ENCODE measurements at regions not wholly inside any gene's neighbourhood (a gene's known extent, or its start where the extent isn't known, plus 50 kb on each side); places are given as distances from the start of the nearest gene placed in this dataset.

DNA sequence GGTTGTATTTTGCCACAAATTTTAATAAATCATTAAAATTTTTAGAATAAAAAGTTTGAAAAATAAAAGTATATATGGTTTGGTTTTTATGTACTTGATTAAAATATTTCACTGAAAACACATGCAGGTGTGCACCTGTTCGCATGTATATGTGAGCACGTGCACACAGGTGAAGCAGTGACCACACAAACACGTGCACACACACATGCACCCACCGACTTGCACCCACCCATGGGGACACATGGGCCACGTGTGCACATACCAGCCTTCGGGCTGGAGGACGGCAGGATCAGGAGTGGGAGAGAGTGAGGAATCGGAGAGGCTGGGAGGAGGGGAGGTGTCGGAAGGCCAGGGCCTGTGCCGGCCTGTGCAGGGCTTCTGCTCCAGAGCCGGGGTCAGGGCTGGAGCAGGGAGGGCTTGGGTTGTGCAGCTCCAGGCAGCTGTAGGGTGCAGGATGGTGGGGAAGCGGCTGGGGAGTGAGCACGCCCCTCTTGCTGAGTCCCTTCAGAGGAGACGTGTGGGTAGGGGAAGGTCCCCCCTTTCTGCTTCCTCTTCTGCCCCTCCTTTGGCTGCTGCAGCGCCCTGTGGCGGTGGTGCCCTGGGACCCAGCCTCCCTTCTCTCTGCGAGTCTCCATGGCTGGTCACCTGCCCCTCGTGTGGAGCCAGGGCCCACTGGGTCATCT, 106.9 kb upstream of the HDAC4 start:
- ATAC-seq = no peak
- Histone ChIP-seq H3K4me2 (ENCODE audit: control insufficient read depth, insufficient read depth) (no peak overlapping the region), H3K27me3 (replicated peaks in 1 of 2; ENCODE audit: control insufficient read depth in 2 of 2, insufficient read depth in 2 of 2, low read length in 1 of 2) (no peaks in the 10 kb centered on the region), H4K20me1 (ENCODE audit: control insufficient read depth, insufficient read depth) (no peaks in the 10 kb centered on the region), H3K36me3 (ENCODE audit: control insufficient read depth in 2 of 2, insufficient read depth in 2 of 2, low read length in 1 of 2) (no peaks in the 10 kb centered on the region), H3K27ac (ENCODE audit: control insufficient read depth, insufficient read depth) (no peak overlapping the region), H3K9me3 (replicated peaks; ENCODE audit: control insufficient read depth, insufficient read depth, low read length) (no peaks in the 10 kb centered on the region), H3K79me2 (ENCODE audit: control insufficient read depth, insufficient read depth, low read length) (no peaks in the 10 kb centered on the region), H3K9ac (ENCODE audit: control insufficient read depth, insufficient read depth, low read length) (no peak overlapping the region), H3K4me3 (no peak overlapping the region), H3K4me1 (ENCODE audit: control insufficient read depth, insufficient read depth, low read length) (no peaks in the 10 kb centered on the region), H2AFZ (ENCODE audit: control insufficient read depth, low read depth, low read length) (no peak overlapping the region)
- no peak for FAIRE-seq
- RAD21 ChIA-PET (ENCODE audit: unreplicated experiment) = no interaction called here
- POLR2A ChIA-PET = no interaction called here
- intact Hi-C loops (cut with micrococcal nuclease; ENCODE audit: unreplicated experiment) (no loop called here), in situ Hi-C loops (cut with MboI) (no loop called here)
- 35% methylated on average over 15 of the region's 18 CpGs for WGBS (ENCODE audit: insufficient coverage, insufficient replicate concordance, low lambda C conversion rate, missing lambda C conversion rate)
- CTCF ChIA-PET = no interaction called here
- no peak for DNase-seq (ENCODE audit: low read depth, low spot score)
- TF ChIP-seq CREM (IDR thresholded peaks at IDR 0.05; ENCODE audit: low read depth) = no peak
- TF ChIP-seq, protein P1, sequence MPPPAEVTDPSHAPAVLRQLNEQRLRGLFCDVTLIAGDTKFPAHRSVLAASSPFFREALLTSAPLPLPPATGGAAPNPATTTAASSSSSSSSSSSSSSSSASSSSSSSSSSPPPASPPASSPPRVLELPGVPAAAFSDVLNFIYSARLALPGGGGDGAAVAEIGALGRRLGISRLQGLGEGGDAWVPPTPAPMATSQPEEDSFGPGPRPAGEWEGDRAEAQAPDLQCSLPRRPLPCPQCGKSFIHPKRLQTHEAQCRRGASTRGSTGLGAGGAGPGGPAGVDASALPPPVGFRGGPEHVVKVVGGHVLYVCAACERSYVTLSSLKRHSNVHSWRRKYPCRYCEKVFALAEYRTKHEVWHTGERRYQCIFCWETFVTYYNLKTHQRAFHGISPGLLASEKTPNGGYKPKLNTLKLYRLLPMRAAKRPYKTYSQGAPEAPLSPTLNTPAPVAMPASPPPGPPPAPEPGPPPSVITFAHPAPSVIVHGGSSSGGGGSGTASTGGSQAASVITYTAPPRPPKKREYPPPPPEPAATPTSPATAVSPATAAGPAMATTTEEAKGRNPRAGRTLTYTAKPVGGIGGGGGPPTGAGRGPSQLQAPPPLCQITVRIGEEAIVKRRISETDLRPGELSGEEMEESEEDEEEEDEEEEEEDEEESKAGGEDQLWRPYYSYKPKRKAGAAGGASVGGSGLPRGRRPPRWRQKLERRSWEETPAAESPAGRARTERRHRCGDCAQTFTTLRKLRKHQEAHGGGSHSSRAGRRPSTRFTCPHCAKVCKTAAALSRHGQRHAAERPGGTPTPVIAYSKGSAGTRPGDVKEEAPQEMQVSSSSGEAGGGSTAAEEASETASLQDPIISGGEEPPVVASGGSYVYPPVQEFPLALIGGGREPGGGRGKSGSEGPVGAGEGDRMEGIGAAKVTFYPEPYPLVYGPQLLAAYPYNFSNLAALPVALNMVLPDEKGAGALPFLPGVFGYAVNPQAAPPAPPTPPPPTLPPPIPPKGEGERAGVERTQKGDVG (CRISPR knock-in tag; IDR thresholded peaks at IDR 0.05) = no peak
- no peak for TF ChIP-seq EZH2 (IDR thresholded peaks at IDR 0.05; ENCODE audit: borderline replicate concordance, control insufficient read depth, low read depth, low read length)
- TF ChIP-seq SUPT20H (IDR thresholded peaks at IDR 0.05; ENCODE audit: borderline replicate concordance, control insufficient read depth, low read depth, low read length) = no peak
- TF ChIP-seq JUND (IDR thresholded peaks at IDR 0.05; ENCODE audit: low read depth, low read length) = no peak
- no peak for TF ChIP-seq CEBPB (IDR thresholded peaks at IDR 0.05; ENCODE audit: borderline replicate concordance in 1 of 2, low read depth in 2 of 2, low read length in 2 of 2)
- TF ChIP-seq, protein P2, sequence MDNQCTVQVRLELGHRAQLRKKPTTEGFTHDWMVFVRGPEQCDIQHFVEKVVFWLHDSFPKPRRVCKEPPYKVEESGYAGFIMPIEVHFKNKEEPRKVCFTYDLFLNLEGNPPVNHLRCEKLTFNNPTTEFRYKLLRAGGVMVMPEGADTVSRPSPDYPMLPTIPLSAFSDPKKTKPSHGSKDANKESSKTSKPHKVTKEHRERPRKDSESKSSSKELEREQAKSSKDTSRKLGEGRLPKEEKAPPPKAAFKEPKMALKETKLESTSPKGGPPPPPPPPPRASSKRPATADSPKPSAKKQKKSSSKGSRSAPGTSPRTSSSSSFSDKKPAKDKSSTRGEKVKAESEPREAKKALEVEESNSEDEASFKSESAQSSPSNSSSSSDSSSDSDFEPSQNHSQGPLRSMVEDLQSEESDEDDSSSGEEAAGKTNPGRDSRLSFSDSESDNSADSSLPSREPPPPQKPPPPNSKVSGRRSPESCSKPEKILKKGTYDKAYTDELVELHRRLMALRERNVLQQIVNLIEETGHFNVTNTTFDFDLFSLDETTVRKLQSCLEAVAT (IDR thresholded peaks at IDR 0.05) = no peak
- TF ChIP-seq YBX1 (IDR thresholded peaks at IDR 0.05) = no peak
- TF ChIP-seq NBN (IDR thresholded peaks at IDR 0.05) = no peak
- TF ChIP-seq STAT3 (IDR thresholded peaks at IDR 0.05; ENCODE audit: low read depth, low read length) = no peak
- TF ChIP-seq TCF3 (IDR thresholded peaks at IDR 0.05; ENCODE audit: borderline replicate concordance, insufficient read depth, low read depth, low read length) = no peak
- no peak for TF ChIP-seq NFYB (IDR thresholded peaks at IDR 0.05; ENCODE audit: insufficient read depth, low read depth, low read length)
- no peak for TF ChIP-seq HDAC2 (IDR thresholded peaks at IDR 0.05)
- TF ChIP-seq, protein P3, sequence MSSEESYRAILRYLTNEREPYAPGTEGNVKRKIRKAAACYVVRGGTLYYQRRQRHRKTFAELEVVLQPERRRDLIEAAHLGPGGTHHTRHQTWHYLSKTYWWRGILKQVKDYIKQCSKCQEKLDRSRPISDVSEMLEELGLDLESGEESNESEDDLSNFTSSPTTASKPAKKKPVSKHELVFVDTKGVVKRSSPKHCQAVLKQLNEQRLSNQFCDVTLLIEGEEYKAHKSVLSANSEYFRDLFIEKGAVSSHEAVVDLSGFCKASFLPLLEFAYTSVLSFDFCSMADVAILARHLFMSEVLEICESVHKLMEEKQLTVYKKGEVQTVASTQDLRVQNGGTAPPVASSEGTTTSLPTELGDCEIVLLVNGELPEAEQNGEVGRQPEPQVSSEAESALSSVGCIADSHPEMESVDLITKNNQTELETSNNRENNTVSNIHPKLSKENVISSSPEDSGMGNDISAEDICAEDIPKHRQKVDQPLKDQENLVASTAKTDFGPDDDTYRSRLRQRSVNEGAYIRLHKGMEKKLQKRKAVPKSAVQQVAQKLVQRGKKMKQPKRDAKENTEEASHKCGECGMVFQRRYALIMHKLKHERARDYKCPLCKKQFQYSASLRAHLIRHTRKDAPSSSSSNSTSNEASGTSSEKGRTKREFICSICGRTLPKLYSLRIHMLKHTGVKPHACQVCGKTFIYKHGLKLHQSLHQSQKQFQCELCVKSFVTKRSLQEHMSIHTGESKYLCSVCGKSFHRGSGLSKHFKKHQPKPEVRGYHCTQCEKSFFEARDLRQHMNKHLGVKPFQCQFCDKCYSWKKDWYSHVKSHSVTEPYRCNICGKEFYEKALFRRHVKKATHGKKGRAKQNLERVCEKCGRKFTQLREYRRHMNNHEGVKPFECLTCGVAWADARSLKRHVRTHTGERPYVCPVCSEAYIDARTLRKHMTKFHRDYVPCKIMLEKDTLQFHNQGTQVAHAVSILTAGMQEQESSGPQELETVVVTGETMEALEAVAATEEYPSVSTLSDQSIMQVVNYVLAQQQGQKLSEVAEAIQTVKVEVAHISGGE (CRISPR knock-in tag; IDR thresholded peaks at IDR 0.05) = no peak
- BruUV-seq (replicated peaks) = no TSS peak
- SMC1A ChIA-PET (ENCODE audit: uncharacterized antibody, unreplicated experiment) = no interaction called here

Measured in GM12878 (cell line).